IPS-18c (cell line): ENCODE measurements at regions not wholly inside any gene's neighbourhood (a gene's known extent, or its start where the extent isn't known, plus 50 kb on each side); places are given as distances from the start of the nearest gene placed in this dataset.

Experiments
- H3K4me3 ChIP-seq: 2 replicates; pipeline ENCODE4 v1.7.0; 2013; ENCODE audit warnings: low read depth, mild to moderate bottlenecking, low read length, moderate library complexity; ENCODE audit not compliant: insufficient read depth
- H3K9me3 ChIP-seq: one replicate; pipeline ENCODE4 v1.6.1; 2013; ENCODE audit warnings: mild to moderate bottlenecking, low read length, moderate library complexity; ENCODE audit not compliant: control insufficient read depth, insufficient read depth

DNA sequence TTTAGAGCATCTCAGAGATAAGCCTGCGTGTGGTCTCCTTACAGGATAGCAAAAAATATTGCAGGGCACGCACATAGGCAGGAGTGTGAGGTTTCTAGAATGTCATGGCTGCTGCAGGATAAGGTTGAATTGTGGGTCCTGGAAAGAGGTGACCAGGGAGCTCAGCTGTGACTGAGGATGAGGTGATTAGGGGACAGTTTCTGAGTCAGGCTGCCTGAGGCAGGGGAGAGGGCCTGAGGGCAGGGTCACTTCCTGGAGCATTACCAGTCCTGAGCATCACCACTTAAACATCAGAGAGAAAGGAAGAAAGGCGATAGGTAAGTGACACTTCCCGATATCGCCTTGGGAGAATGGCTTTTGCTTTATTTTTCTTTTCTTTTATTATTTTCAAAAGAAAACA, 813.8 kb downstream of the TUSC7 start:
- Histone ChIP-seq H3K4me3 (no peak overlapping the region), H3K9me3 (no peaks in the 10 kb centered on the region)

GRCh38 chr3:117524890-117525289, 815.3 kb downstream of the TUSC7 start:
- H3K9me3 ChIP-seq: no peaks in the 10 kb centered on the region
- H3K4me3 ChIP-seq: no peak overlapping the region

GRCh38 chr3:117526470-117527079, 817.0 kb downstream of the TUSC7 start:
- Histone ChIP-seq H3K9me3 (no peaks in the 10 kb centered on the region), H3K4me3 (no peak overlapping the region)

DNA sequence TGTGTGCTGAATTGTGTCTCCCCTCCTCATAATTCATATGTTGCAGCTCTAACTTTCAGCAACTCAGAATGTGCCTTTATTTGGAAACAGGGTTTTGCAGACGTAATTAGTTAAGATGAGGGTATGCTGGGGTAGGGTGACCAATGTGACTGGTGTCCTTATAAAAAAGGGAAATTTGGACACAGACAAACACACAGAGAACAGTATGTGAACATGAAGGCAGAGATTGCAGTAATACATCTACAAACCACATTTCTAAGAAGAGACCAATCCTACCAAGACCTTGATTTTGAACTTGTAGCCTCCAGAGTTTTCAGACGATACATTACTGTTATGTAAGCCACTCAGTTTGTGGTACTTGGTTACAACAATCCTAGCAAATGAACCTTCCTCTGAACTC, 817.8 kb downstream of the TUSC7 start:
- no peak overlapping the region for H3K4me3 ChIP-seq
- H3K9me3 ChIP-seq: no peaks in the 10 kb centered on the region

DNA sequence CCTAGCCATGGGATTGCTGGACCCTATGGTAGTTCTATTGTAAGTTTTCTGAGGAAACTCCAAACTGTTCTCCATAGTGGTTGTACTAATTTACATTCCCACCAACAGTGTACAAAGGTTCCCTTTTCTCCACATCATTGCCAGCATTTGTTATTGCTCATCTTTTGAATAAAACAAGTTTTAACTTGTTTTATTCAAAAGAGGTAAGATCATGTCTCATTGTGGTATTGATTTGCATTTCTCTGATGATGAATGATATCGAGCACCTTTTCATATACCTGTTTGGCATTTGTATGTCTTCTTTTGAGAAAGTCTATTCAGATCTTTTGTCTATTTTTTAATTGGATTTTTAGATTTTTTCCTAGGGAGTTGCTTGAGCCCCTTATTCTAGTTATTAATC, 819.1 kb downstream of the TUSC7 start:
- no peaks in the 10 kb centered on the region for H3K9me3 ChIP-seq

DNA sequence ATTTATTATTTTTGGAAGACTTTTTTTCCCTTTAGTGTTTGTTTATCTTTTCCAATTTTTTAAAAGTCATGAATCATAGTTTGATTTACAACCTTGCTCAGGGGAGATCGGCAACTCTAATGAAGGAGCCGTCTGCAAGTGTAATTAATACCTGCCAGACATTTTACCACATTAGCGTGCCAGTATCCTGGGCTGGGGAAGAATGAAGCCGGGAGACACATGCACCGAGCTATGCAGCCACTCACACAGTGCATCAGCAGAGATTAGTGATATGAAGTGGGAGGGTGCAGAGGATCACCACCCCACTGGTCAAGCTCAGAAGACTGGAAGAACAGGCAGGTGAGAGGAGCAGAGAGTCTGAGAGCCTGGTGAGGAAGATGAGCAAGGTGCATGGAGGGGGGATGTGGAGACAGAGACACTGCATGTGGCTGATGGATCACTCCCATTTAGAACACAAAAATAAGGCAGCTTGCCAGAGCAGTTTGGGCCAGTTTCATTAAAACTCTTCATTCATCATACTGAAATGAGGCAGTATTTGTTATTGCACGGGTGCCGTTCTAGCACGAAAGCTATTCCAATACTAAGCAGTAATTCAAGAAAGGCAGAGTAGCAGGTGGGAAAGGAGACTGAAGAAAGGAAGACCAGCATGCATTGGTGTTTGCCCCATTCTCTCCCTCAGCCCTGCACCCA, 821.6 kb downstream of the TUSC7 start:
- Histone ChIP-seq H3K4me3 (no peak overlapping the region), H3K9me3 (no peaks in the 10 kb centered on the region)

More for the DNA sequence above, 819.1 kb downstream of the TUSC7 start:
- no peak overlapping the region for H3K4me3 ChIP-seq

DNA sequence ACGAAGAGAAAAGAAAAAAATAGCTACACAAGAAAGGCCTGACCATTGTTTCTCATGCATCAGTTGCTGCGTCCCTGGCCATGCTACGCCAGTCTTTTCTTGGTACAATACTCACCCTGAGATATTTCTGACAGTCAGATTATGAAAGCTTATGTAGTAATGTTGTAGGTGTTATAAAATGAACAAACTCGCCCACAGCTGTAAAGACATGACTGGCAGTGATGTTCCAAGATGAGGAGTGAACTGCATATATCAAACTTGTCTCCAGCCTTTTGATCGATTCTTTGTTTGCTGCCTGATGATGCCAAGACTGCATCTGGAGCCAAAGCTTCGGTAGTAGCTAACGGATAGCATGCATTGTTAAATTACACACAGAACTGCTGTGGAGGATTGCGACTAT, 822.7 kb downstream of the TUSC7 start:
- H3K4me3 ChIP-seq: no peak overlapping the region
- H3K9me3 ChIP-seq: no peaks in the 10 kb centered on the region

- Histone ChIP-seq H3K9me3 (no peaks in the 10 kb centered on the region), H3K4me3 (no peak overlapping the region)
Measured at GRCh38 chr3:117534138-117534537, 824.6 kb downstream of the TUSC7 start.

DNA sequence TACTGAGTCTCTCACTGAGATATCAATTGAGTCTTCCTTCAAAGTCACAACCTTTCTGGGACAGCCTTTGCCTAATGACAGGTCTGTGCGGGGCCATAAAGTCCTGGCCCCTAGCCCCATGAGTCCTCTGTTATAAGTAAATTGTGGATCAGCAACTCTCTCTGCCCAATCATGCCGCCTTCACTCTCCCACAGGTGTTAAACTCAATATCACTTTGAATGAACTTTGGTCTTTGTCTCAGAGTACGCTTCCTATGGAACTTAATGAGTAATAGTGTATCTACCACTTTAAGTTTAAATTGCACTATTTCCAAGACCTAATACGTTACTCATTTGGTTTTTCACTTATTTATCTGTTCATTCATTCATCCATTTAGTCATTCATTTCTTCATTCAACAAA, 826.4 kb downstream of the TUSC7 start:
- no peaks in the 10 kb centered on the region for H3K9me3 ChIP-seq

DNA sequence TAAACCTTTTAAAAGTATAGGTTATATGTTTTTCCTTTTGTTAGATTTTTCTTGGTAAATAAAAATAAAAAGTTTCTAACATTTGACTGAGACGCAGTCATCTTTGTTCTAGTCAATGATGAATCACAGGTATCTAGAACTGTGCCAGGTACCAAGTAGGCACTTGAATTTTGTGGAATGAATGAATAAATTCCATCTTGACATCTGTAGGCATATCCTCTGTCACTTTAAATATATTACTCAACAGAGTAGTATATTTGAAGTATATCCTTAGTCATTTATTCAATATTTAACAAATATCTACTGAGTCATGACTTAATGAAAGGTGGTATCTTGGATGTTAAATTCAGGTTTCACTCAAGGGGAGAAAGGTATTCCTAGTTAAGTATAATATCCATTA, 828.4 kb downstream of the TUSC7 start:
- no peak overlapping the region for H3K4me3 ChIP-seq

More for the DNA sequence above, 826.4 kb downstream of the TUSC7 start:
- H3K4me3 ChIP-seq: no peak overlapping the region

DNA sequence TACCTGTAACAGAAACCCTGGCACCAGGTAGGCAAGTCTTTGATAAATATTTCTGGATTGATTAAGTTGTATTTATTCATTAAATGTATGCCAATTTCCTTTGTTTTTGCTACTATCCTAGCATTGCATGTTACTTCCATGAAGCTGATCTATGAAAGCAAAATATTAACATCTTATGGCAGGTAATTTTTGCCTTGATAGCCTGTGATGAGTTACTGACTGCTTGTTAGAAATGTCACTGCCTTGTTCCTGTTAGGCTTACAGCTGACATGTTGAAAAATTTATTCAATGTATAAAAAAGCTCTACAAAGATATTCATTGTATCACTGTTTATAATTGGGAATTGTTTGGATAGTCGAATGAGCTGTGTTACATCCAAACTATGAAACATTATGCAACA, 830.1 kb downstream of the TUSC7 start:
- Histone ChIP-seq H3K9me3 (no peaks in the 10 kb centered on the region), H3K4me3 (no peak overlapping the region)

More for the DNA sequence above, 828.4 kb downstream of the TUSC7 start:
- H3K9me3 ChIP-seq: no peaks in the 10 kb centered on the region

GRCh38 chr3:117540597-117540996, 831.0 kb downstream of the TUSC7 start:
- Histone ChIP-seq H3K4me3 (no peak overlapping the region), H3K9me3 (no peaks in the 10 kb centered on the region)

- H3K4me3 ChIP-seq: no peak overlapping the region
- H3K9me3 ChIP-seq: no peaks in the 10 kb centered on the region
Measured at GRCh38 chr3:117541721-117542120, 832.1 kb downstream of the TUSC7 start.

DNA sequence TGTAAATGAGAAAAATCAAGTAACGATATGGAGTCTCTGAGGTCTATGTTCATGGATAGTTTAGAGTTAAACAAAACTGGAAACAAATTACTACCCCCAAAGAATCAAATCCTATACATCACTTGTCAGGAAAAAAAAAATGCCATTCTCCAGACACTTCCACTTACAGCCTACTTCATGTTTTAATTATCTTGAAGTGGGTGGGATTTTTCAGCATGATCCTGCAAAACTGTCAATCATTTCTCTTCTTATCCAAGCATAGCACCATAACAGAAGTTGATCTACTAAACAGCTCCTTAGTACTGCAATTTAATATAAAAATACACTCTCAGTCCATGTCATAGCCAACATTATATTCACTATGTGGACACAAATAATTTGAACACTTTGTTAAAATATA, 833.9 kb downstream of the TUSC7 start:
- no peak overlapping the region for H3K4me3 ChIP-seq
- H3K9me3 ChIP-seq: no peaks in the 10 kb centered on the region

DNA sequence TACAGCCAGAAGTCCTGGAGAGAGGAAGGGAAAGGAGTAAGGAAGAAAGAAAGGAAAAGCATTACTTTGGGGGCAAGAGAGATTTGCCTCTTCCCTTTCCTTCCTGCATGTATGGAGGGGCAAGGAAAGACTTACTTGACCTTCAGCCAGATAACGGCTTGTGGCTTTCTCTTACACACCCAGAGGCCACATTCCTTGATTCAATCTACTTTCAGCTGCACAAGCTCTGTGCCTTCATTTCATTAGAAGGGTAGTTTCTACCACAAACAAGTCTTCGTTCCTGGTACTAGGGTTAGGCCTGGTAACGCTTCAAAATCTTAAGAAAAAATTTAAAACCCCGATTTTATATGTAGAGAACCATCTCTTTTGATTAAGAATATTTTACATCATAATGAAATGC, 835.9 kb downstream of the TUSC7 start:
- Histone ChIP-seq H3K9me3 (no peaks in the 10 kb centered on the region), H3K4me3 (no peak overlapping the region)

DNA sequence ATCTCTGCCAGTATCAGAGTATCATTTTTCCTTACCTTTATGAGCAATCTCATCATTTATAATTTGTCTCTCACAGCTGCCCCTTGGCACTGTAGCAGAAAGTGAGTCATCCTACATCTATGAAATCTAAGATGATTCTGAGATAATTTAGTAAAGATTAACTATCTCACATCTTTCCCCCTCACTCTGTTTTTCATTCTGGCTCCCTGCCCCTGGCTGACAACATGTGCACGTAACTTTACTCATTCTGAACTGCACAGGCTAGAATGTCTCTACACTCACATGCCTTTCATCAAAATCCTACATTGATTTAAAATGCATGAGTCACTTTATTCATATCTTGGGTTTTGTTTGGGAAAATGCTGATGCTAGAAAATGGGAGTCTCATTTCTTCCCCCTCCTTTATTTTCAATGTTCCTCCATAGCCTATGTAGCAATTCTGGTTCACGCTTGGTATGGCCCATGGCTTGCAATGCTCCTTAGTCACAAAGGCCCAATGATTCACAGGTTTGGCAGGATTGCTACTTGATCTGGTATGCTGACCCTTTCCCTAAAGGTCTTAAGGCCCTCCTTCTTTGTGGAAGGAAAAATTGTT, 838.5 kb downstream of the TUSC7 start:
- Histone ChIP-seq H3K4me3 (no peak overlapping the region), H3K9me3 (no peaks in the 10 kb centered on the region)

DNA sequence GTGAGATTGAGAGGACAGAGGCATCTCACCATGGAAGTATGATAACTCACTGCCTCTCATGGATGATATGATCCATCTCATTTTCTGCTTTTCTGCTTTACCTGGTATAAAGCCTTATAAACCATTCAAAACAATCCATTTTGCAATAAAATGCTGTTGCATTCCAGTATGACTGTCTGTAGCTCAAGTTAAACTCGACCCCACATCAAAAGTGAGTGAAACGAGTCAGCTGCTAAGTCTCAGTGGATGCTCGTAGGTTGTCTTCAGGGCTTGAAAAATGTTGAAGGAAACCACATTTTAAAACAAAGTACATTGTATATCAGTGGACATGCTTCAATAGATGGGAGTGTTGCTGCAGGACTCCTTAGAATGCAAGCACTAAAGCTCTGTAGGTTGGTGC, 839.0 kb downstream of the TUSC7 start:
- Histone ChIP-seq H3K4me3 (no peak overlapping the region), H3K9me3 (no peaks in the 10 kb centered on the region)

- H3K4me3 ChIP-seq: no peak overlapping the region
- no peaks in the 10 kb centered on the region for H3K9me3 ChIP-seq
Measured at GRCh38 chr3:117549716-117550115, 840.1 kb downstream of the TUSC7 start.
